ENCODE measurements at regions not wholly inside any gene's neighbourhood (a gene's known extent, or its start where the extent isn't known, plus 50 kb on each side); places are given as distances from the start of the nearest gene placed in this dataset.

- TF ChIP-seq POLR2A (IDR thresholded peaks at IDR 0.05; ENCODE audit: low read depth, low read length) (no peak), POLR2AphosphoS5 (IDR thresholded peaks at IDR 0.05; ENCODE audit: low read depth, low read length) (no peak), TAF1 (IDR thresholded peaks at IDR 0.05; ENCODE audit: borderline replicate concordance, low read depth, low read length) (no peak)
These were observed 436.0 kb downstream of the CETN3 start for GRCh38 chr5:89973516-89973915.

Data from GM12892 (cell line).